ELF-1 (cell line): ENCODE measurements at regions not wholly inside any gene's neighbourhood (a gene's known extent, or its start where the extent isn't known, plus 50 kb on each side); places are given as distances from the start of the nearest gene placed in this dataset.
"Not testable (repeated sequence)": the region's sequence is repeated elsewhere in the genome, so short reads cannot be mapped to it uniquely, and the experiment has no call there.

ENCODE experiments used
- DNase-seq: peaks from one replicate; pipeline ENCODE4 v3.0.0-alpha.2; 2016; ENCODE audit warnings: low read depth, low spot score

DNA sequence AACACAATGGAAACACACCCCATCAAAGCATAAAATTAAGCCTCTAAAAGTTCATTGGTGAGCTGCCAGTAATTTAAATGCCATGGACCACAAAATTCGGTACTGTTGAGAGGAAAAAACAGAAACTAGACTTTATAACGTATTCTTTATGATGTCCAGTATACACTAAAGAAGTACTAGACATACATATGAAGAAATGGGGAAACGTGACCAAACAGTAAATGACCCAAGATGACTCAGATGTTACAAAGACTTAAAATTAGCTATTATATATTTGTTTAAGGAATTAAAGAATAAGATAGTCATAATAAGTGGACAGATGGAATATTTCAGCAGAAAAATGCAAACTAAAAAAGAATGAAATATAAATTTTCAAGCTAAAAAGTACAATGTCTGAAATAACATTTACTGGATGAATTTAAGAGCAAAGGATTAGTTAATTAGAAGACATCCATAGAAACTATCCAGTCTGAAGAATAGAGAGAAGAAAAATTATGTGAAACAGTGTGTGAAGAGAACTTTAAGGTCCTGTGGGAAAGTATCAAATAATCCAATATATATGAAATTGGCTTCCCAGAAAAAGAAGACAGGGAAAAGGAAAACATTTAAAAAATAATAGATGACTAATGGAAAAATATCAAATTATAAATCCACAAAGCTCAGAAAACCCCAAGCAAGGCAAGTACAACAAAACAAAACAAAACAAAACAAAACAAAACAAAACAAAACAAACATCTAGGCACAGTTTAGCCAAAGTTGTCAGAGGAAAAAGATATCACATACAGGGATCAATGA lies 69.4 kb downstream of the SAMD9 start:
- DNase-seq = no peak

DNA sequence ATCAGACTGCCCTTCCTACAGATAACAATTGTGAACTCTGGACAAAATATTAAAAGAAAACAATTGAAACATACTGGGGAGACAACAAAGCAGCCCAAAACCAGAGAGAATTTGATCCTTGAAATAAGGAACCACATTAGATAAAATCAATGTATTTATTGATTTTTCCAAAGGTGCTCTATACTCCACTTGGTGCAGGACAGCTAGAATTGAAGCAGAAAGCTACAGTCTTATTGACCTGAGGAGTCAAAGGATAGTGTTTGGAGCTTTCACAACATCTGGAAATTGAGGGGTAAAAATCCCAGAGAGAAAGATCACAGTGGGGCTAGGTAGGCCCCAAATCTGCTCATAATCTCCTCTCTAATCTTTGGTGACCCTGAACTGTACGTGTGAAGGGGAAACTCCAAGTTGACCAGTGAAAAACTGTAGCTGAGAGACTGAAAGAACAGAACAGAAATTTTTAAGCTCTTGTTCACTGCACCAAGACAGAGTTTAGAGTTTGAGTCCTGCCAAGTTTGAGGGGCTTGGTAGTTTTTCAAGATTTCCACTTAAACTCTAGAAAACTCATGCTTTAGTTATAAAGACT lies 70.2 kb downstream of the SAMD9 start:
- DNase-seq = no peak

DNA sequence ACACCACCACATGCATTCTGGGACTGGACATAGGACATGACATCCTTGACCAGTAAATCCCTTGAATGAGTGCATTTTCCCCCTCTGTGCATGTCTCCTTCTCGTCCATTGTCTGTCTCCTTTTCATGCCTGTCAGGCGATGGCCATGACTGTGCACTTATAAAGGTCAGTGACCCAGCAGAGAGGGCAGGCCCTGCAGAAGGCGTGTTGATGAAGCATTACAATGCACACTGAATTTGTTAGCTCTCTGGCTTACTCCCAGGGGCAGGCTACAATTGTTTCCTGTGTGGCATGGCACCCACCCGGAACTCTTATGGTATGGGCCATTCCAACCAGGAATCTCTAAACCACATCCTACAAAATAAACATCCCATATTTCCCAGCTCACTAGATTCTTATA lies 71.1 kb downstream of the SAMD9 start:
- DNase-seq = peak; percentile 31

DNA sequence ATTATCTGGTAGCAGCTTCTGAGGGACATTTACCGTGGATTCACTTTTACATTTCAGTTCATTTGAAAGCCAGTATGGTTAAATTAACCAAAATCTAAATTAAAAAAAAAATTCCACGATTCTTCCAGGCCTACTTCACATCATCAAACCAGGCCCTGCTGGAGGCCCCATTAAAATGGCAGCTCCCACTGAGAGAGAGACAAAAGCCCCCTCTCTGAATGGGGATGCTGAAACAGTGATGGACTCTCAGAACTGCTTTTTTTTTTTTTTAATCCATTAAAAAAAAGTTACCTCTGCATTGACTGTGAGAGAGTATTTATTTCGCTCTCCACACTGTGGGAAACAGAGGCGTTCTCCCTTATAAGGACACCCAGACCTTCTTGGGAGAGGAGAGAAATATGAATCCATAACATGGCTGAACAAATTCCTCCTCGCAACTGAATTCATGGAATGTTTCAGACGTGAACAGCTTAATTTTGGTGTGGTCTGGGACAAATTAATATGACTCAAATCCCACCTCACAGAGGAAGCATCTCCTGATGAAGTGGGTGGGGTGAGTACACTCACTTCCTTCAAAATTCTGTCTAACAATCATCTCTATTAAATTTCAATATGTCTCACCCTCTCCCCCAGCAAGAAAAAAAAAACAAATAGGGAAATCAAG lies 73.5 kb downstream of the SAMD9 start:
- peak; percentile 36 for DNase-seq

DNA sequence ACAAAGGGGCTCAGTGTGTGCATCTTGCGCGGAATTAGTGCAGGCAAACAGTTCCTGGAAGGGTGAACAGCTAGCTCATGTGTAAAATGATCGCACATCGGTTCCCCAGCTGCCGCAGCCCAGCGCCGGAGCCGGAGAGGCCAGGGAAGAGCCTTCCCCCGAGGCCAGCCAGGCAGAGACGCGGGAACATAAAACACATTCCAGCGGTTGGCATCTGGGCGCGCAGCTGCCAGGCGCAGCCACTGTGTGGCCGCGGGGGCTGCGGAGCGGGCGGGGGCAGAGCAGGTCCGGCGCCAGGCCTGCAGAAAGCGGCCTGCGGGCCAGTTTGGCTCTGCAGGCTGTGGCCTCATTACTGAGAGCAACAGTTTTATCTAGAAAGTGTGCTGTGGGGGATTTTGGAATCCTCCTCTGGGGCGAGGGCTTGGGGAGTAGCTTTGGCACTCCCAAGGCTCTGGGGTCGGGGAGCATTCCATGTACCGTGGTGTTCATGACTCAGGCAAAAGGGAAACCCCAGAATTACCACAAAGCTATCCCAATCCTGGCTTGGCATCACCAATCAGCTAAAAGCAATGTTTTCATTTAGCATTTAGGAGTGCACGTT lies 74.3 kb downstream of the SAMD9 start:
- DNase-seq = peak; percentile 93

DNA sequence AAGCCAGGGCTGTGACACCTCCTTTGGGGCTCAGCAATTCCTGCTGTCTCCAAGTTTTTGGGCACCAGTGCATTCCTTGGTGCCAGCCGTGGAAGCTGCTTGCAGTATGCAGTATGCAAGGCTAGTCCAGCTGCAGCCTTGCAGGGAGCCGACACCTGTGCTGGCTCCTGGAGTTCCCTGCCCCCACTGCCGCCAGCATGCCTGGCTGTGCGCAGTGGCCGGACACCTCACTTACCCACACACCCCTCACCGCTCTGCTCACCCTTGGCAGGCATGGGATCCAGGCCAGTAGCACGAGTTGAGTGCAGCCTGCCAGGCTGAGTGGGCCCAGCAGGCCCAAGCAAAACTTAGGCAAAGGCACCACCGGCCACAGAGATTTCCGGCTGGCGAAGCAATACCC lies 77.4 kb downstream of the SAMD9 start:
- DNase-seq = no peak

DNA sequence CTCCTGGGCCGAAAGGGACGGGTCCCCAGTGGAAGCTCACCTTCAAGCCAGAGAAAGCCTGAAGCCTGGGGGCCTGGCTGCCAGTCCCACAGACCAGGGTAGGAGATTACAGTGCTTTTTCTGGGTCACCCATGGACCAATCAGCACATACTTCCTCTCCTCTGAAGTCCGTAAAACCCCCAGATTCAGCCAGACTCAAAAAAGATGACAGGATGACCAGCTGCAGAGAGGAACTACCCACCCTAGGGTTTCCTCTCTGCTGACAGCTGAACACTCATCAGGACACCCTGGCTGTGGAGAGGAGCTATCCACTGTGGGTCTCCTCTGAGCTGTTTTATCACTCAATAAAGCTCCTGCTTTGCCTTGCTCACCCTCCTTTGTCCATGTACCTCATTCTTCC lies 78.0 kb downstream of the SAMD9 start:
- no peak for DNase-seq

DNA sequence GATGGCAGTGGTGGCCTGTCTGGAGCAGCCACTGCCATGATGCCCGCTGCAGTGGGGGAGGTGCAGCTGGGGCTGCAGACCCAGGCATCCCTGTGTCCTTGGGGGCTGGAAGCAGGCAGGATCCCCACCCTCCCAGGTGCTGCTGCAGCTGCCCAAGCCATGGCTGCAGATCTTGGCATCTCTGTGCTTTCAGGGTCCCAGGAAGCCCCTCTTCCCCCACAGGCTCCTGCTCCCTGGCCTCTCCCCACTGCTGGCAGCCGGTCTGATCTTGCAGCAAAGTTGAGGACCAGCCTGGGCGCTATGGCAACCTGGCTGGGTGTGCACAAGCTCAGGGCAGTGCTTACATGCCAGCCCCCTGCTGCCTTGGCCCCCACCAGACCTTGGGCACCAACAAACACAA lies 78.5 kb downstream of the SAMD9 start:
- DNase-seq = no peak

DNA sequence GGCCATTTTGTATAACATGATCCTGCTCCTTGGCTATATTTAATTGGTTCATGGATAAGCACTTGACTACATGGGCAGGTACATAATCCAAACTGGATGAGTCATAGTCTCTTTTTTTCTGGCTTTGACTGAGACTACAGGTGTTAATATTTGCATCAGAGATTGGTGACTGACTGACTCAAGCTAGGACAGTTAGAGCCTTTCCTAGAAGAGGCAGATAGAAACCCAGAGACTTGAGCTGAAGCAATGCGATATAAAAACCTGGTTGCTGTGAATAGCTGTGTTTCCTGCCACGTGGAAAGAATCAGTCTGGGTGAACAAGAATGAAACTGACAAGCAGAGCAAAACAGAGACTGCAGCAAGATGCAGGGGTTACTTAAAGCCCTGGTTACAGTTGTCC lies 81.0 kb downstream of the SAMD9 start:
- no peak for DNase-seq

DNA sequence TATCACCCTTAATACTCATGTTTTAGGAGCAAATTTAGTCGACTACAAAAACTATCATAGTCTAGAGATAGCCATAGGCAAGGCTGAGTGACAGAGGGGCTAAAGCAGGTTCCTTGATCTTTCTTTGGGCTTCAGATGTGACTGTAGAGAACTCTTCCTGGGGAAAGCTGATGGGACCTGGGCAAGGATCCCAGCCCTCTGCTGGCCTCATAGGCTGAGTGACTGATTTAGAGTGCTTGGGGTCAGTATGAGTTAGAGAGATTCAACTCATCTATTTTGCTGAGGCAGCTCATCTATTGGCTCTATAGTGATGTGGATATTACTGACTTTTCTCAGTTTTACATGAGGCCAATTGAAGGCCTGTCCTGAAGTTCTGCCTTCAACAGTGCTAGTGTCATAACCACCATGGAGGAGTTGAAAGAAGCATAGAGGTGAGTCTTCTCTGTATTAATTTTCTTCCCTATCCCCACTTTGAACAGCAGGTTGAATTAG lies 81.6 kb downstream of the SAMD9 start:
- no peak for DNase-seq

DNA sequence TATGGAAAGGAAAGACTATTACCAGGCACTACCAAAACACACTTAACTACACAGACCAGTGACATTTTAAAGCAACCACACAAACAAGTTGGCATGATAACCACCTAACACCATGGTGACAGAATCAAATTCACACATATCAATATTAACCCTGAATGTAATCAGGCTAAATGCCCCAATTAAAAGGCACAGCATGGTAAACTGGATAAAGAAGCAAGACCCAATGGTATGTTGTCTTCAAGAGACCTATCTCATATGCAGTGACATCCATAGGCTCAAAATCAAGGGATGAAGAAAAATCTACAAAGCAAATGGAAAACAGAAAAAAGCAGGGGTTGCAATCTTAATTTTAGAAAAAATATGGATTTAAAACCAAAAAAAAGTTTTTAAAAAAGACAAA lies 86.0 kb downstream of the SAMD9 start:
- DNase-seq = no peak

DNA sequence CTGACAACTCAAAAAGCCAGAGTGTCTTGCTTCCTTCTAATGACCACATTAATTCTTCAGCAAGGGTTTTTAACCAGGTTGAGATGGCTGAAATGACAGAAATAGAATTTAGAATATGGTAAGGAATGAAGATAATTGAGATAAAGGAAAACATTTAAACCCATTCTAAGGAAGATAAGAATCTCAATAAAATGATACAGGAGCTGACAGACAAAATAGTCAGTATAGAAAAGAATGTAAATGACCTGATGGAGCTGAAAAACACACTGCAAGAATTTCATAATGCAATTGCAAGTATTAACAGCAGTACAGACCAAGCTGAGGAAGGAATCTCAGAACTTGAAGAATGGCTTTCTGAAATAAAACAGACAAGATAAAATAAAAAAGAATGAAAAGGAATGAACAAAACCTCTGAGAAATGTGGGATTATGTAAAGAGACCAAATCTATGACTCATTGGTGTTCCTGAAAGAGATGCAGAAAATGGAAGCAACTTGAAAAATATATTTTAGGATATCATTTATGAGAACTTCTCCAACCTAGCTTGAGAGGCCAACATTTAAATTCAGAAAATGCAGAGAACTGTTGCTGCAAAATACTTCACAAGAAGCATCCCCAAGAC lies 87.1 kb downstream of the SAMD9 start:
- no peak for DNase-seq

DNA sequence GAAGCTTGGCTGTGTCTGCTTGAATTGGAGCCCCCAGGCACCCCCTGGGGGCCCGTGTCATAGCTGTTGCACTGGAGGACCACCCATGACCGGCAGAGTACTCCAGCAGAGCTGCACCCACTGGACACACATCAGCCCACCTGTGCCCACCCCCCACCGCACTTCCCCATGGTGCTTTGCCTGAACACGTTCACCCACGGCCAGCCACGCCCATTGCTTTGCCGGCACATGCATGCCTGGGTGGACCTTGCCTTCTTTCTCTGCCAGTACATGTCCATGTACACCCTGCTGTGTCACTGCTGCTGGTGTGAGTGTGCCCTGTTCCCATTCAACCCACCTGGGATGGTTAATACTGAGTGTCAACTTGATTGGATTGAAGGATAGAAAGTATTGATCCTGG lies 88.7 kb downstream of the SAMD9 start:
- DNase-seq = no peak

DNA sequence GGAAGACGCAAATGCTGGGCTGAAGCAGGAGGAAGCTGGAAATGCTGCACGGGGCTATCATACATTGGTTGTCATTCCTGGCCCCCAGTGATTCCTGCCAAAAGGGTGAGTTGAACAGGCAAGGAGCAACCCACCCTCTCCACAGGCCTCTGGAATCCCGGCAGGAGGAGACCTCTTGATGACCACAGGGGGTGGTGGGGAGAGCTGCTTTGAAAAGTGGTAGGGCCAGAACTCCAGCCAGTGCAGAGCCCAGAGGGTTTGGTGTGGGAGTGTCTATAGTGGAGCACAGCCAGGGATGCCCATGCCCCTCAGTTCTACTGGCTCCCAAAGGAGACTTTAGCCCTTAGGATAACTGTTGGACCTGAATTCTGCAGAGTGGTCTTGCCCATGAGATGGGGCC lies 89.2 kb downstream of the SAMD9 start:
- DNase-seq = no peak

DNA sequence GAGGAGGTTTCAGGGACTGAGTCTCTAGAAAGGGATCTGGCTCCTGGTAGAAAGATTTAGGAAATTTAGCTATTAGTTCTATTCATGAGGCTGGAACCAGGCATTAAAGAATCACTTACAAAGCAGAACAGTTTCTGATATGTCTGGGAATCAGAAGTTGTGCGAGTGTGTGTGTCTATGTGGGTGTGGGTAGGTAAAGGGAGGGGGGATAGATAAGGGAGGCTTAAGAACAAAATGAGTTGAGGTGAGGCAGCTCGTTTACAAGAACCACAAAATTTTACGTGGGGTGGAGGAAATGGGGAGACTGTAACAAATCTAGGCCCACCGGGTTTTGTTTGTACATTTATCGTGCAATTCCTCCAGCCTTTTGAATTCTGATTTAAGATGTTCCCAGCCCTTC lies 90.7 kb downstream of the SAMD9 start:
- no peak for DNase-seq

DNA sequence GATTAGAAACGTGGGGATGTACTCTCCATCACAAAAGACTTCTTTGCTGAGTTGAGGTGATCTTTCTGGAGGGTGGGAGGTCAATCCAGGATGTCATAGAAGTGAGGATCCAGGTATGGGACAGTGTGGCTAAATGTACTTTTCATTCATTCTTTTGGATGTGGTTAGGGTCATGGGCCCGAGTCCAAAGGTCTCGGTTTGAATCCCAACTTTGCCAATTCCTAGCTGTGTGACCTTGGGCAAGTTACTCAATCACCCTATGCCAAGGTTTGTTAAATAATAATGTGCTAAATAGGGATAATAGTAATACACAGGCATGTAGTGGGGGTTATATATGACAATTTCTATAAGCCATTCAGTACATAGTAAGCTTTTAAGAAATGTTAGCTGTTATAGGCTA lies 91.4 kb downstream of the SAMD9 start:
- DNase-seq = no peak

DNA sequence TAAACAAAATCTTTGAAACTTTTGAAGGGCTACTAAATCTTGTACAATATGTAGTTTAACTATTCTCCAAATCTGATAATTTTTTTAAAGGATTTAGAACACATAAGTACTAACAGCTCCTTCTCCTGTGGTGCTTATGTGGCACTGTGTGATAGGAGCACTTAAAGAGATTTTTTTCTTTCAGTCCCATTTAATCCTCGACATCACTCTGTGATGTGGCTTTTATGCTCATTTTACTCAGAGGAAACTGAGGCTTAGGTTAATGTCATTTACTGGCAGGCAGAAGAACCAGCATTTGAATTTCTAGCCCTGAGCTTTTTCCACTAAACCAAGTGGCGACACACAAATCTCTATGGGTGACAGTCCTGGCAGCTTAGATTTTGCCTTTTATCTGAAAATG lies 92.4 kb downstream of the SAMD9 start:
- no peak for DNase-seq

DNA sequence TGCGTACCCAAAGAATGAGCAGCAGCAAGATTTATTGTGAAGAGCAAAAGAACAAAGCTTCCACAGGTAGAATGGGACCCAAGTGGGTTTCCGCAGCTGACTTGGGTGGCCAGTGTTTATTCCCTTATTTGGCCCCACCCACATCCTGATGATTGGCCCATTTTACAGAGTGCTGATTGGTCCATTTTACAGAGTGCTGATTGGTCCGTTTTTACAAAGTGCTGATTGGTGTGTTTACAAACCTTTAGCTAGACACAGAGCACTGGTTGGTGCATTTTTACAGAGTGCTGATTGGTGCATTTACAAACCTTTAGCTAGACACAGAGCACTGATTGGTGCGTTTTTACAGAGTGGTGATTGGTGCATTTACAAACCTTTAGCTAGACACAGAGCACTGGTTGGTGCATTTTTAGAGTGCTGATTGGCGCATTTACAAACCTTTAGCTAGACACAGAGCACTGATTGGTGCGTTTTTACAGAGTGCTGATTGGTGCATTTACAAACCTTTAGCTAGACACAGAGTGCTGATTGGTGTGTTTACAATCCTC lies 94.8 kb downstream of the SAMD9 start:
- not testable (repeated sequence) for DNase-seq

DNA sequence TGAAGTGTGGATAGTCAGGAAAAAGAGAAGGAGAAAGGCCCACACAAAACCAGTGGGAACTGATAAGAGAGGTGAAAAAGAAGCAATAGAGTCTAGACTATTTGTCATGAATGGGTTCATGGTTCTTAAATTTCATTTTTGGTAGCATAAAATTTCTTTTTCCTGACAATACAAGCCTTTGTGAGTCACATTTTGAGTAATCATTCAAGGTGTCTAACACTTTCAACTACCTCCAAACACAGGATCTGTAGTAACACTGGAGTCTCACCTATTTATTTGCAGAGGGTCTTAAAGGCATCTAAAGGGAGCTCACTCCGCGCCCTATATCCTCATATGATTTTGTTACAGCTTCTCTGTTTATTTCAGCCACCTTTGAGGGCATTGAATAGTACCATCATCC lies 96.0 kb downstream of the SAMD9 start:
- DNase-seq = no peak

DNA sequence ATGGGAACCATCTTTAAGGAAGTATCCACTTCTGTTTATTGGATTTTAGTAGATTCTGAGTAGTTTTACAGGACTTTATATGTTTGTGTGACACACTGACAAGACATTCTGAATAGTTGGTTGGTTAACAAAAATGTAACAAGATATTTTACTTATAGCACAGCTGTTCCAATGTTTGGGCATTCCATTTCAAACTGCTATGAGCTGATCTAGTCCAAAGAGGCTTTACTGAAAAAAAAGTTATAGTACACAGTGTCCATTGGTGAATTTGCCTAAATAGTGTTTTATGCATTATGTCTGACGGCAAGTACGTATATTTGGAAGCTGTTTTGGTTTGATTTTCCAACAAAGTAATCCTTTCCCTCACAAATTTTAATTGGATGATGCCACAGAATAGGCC lies 99.1 kb downstream of the SAMD9 start:
- no peak for DNase-seq

DNA sequence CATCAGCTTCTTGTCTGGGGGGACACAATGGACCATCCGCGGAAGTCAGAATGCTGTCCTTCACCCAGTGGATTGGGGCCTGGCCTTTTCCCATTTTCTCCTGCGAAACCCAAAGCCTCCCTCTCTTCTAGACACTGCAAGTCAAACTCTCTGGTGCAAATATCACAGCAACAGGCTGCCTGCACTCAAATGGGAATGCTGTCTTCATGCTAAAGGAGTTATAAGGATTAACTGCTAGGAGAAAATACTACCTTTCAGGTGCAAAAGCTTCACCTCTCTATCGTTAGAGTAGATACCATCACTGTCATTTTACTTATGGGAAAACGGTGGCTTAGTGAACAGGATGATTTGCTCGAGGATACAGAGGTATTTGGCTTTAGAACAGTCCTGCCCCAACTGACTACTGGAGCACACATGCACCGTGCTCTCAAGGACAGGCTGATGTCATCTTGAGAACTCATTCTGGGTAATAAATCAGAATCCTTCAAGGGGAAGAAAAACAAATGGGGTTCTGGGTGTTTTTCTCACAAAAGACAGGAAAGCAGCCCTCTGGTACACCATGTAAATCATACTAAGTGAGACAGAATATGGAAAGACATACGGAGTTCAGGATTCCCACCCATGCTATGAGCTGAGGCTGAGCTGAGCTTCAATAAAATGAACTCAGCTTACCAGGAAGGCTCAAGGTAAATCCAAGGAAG lies 100.9 kb downstream of the SAMD9 start:
- no peak for DNase-seq
